Ascending aorta (tissue), 2 donors: ENCODE measurements at regions not wholly inside any gene's neighbourhood (a gene's known extent, or its start where the extent isn't known, plus 50 kb on each side); places are given as distances from the start of the nearest gene placed in this dataset.
A peak's percentile ranks its signal among the peaks of the same experiment; 100 is the strongest.

Source experiments
- DNase-seq, 2 donors: peaks; one replicate each; pipeline ENCODE4 v3.0.0-alpha.2; 2019; ENCODE audit warnings: low spot score in 2 of 2
- H3K27ac ChIP-seq, 2 donors: fragments of 200-600 bp; sonication (generic); one replicate each; pipeline ENCODE4 v1.5.1; 2016 to 2017; ENCODE audit warnings: mild to moderate bottlenecking in 1 of 2
- H3K27me3 ChIP-seq: fragments of 200-600 bp; sonication (generic); one replicate; pipeline ENCODE4 v1.5.1; 2017
- H3K36me3 ChIP-seq, 2 donors: fragments of 200-600 bp; sonication (generic); one replicate each; pipeline ENCODE4 v1.5.1; 2016
- H3K4me1 ChIP-seq, 2 donors: fragments of 200-600 bp; sonication (generic); one replicate each; pipeline ENCODE4 v1.5.1; 2016 to 2017; ENCODE audit warnings: mild to moderate bottlenecking in 1 of 2
- H3K4me3 ChIP-seq, 2 donors: fragments of 200-600 bp; sonication (generic); one replicate each; pipeline ENCODE4 v1.5.1; 2016 to 2017; ENCODE audit warnings: mild to moderate bottlenecking in 1 of 2
- H3K9me3 ChIP-seq, 2 donors: fragments of 200-600 bp; sonication (generic); one replicate each; pipeline ENCODE4 v1.5.1; 2016
- intact Hi-C: fragments of 100-400 bp; cut with DNase I; formaldehyde crosslinking; loops from one replicate; pipeline ENCODE4 v1.15.1; 2023
- TF ChIP-seq, protein P1 (sequence below), 3 experiments: fragments of 200-600 bp in 2 of 3; fragments of 450-650 bp in 1 of 3; sonication (generic) in 2 of 3; IDR thresholded peaks; one replicate each; pipeline ENCODE4 v1.5.1; 2016 to 2019; ENCODE audit warnings: antibody characterized with exemption in 3 of 3, mild to moderate bottlenecking in 1 of 3, moderate library complexity in 1 of 3

DNA sequence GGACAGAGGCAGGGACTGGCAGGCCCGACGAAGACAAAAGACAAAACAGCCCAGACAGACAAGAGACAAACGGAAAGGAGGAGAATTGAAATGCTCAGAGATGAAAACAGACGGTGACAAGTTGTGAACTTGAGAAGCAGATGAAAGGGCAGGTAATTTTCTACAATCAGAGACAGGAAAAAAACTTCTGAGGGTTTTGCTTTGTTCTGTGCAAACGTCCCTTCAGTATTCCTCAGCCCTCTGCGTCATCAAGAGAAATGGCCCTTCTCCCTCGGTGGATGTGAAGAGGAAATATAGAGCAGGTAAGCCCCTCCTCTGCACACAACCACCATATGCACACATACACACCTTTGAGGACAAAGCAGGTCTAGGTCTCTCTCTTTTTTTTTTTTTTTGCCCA is 206.6 kb downstream of the UACA start:
- intact Hi-C loops = no loop called here
- Histone ChIP-seq H3K4me3 (no peak overlapping the region), H3K27ac (no peak overlapping the region), H3K27me3 (no peaks in the 10 kb centered on the region), H3K36me3 (no peaks in the 10 kb centered on the region), H3K4me1 (no peaks in the 10 kb centered on the region), H3K9me3 (no peaks in the 10 kb centered on the region)
- peak in 1 of 2 donors; percentile 4 for DNase-seq
- TF ChIP-seq, protein P1, sequence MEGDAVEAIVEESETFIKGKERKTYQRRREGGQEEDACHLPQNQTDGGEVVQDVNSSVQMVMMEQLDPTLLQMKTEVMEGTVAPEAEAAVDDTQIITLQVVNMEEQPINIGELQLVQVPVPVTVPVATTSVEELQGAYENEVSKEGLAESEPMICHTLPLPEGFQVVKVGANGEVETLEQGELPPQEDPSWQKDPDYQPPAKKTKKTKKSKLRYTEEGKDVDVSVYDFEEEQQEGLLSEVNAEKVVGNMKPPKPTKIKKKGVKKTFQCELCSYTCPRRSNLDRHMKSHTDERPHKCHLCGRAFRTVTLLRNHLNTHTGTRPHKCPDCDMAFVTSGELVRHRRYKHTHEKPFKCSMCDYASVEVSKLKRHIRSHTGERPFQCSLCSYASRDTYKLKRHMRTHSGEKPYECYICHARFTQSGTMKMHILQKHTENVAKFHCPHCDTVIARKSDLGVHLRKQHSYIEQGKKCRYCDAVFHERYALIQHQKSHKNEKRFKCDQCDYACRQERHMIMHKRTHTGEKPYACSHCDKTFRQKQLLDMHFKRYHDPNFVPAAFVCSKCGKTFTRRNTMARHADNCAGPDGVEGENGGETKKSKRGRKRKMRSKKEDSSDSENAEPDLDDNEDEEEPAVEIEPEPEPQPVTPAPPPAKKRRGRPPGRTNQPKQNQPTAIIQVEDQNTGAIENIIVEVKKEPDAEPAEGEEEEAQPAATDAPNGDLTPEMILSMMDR (IDR thresholded peaks at IDR 0.05) = no peak

DNA sequence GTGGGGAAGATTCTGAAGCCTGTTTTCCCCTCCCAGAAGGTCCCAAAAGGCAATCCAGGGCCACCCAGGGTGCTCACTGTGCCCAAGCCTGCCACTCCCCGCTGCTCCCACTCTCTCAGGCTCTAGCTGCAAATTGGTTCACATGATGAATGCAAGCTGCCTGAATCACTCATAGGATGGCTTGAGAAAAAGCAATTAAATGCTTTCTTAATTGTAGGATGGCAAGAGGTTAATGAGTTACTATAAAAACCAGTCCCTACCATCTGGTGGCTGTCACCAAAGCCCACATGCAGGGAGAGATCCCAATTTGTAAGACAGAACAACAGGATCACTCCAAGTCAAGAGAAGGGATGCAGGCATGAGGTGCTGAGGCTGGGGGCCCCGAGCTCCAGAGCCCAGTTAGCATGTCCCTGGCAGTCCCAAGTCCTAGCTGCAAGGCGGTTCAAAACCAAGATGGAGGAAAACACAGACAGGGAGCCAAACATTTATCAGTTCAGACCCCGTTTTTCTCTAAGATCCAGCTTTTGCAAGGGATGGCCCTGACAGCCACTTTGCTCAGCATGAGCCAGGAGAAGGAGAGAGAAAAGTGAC is 207.1 kb downstream of the UACA start:
- intact Hi-C loops = no loop called here
- DNase-seq = peak in 1 of 2 donors; percentile 7
- Histone ChIP-seq H3K9me3 (no peaks in the 10 kb centered on the region), H3K27me3 (no peaks in the 10 kb centered on the region), H3K27ac (no peak overlapping the region), H3K4me3 (no peak overlapping the region), H3K36me3 (no peaks in the 10 kb centered on the region), H3K4me1 (no peaks in the 10 kb centered on the region)
- TF ChIP-seq, protein P1 (IDR thresholded peaks at IDR 0.05) = no peak

DNA sequence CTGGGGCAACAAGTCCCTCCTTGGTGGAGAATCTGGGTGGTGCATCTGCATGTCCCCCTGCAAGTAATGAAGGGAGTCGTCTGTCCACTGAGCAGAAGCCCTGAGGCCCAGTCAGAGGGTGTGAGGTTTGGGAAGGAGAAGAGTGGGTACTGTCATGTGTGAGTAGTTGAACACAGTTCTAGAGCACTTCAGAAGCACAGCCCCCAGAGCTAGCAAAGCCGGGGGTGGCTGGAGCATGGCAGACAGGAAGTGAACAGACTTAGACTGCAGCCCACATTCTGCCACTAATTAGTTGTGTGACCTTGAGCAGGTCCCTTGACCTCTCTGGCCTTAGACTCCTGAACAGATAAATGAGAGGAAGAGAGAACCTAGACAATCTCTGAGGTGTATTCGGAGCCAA is 207.6 kb downstream of the UACA start:
- no peak overlapping the region for H3K27ac ChIP-seq
- no peak overlapping the region for H3K4me3 ChIP-seq
- intact Hi-C loops = no loop called here
- peak in 1 of 2 donors; percentile 42 for DNase-seq
- no peaks in the 10 kb centered on the region for H3K4me1 ChIP-seq
- no peaks in the 10 kb centered on the region for H3K27me3 ChIP-seq
- TF ChIP-seq, protein P1 (IDR thresholded peaks at IDR 0.05) = no peak
- H3K36me3 ChIP-seq = no peaks in the 10 kb centered on the region
- no peaks in the 10 kb centered on the region for H3K9me3 ChIP-seq

DNA sequence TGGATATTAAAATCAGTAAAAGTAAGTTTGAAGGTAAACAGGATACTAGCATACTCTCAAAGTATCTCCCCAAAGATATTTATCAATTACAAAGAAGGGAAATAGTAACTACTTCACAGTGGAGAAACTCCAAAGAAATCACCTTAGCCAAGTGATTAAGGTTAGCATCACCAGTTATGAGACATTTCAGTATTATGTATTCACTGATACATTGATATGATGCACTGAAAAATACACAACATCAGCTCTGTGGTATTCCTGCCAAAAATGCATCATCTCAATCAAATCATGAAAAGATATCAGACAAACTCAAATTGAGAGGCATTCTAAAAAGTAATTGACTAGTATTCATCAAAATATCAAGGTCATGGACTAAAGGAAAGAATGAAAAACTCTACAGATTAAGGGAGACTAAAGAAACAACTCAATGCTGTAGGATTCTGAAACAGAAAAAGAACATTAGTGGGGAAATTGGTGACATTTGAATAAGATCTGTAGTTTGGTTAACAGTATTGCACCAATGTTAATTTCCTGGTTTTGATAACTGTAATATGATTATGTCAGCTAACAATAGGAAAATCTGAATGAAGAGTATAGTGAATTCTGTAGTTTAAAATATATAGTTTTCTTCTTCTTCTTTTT is 215.4 kb downstream of the UACA start:
- H3K36me3 ChIP-seq = no peaks in the 10 kb centered on the region
- TF ChIP-seq, protein P1 (IDR thresholded peaks at IDR 0.05) = no peak
- H3K27ac ChIP-seq = no peak overlapping the region
- no peak overlapping the region for H3K4me3 ChIP-seq
- no peaks in the 10 kb centered on the region for H3K4me1 ChIP-seq
- no peak for DNase-seq
- H3K27me3 ChIP-seq = no peaks in the 10 kb centered on the region
- no peaks in the 10 kb centered on the region for H3K9me3 ChIP-seq
- intact Hi-C loops = no loop called here

DNA sequence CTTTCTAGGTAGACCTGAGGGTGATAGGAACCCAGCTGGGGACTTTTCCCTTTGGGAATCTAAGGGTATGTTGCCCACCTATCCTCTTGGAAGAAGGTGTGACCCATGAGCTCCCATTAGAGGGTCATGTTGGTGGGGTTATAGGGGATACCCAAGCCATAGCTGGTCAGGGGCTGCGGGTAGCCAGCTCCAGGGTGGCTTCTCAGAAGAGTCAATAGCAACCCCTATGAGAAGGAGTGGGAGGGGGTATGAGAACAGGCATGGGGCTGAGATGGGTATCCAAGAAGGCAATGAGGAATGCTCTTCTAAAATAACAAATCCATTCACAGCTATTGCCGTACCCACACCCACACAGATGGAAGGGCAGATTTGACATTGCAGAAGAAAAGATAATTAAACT is 217.8 kb downstream of the UACA start:
- H3K4me1 ChIP-seq = no peaks in the 10 kb centered on the region
- H3K4me3 ChIP-seq = no peak overlapping the region
- DNase-seq = peak in 1 of 2 donors; percentile 16
- no peaks in the 10 kb centered on the region for H3K27me3 ChIP-seq
- TF ChIP-seq, protein P1 (IDR thresholded peaks at IDR 0.05) = no peak
- H3K36me3 ChIP-seq = no peaks in the 10 kb centered on the region
- intact Hi-C loops = no loop called here
- no peaks in the 10 kb centered on the region for H3K9me3 ChIP-seq
- no peak overlapping the region for H3K27ac ChIP-seq
